ENCODE measurements at regions not wholly inside any gene's neighbourhood (a gene's known extent, or its start where the extent isn't known, plus 50 kb on each side); places are given as distances from the start of the nearest gene placed in this dataset.

GRCh38 chr10:78627254-78627795 lies 441.4 kb upstream of the ZMIZ1 start:
- ATAC-seq (ENCODE audit: low read depth) (no peak), DNase-seq (ENCODE audit: low spot score) (no peak)

GRCh38 chr10:78628976-78629375 lies 439.8 kb upstream of the ZMIZ1 start:
- no peaks in the 10 kb centered on the region for H3K36me3 ChIP-seq (ENCODE audit: low read depth)
- no peak for TF ChIP-seq CTCF (IDR thresholded peaks at IDR 0.05; ENCODE audit: poor library complexity, severe bottlenecking)
- peaks cover 4% of the 10 kb centered on the region for H3K4me1 ChIP-seq (ENCODE audit: insufficient read depth, poor library complexity, severe bottlenecking)
- no peaks in the 10 kb centered on the region for H3K9me3 ChIP-seq (ENCODE audit: severe bottlenecking)
- no peaks in the 10 kb centered on the region for H3K27me3 ChIP-seq (ENCODE audit: insufficient read depth, poor library complexity, severe bottlenecking)
- H3K4me3 ChIP-seq (ENCODE audit: severe bottlenecking), result no peak overlapping the region
- no peak for ATAC-seq (ENCODE audit: low read depth)
- DNase-seq (ENCODE audit: low spot score), result no peak
- no peak overlapping the region for H3K27ac ChIP-seq (ENCODE audit: poor library complexity, severe bottlenecking)

More at GRCh38 chr10:78627254-78627795, 441.4 kb upstream of the ZMIZ1 start:
- Histone ChIP-seq H3K9me3 (ENCODE audit: severe bottlenecking) (no peaks in the 10 kb centered on the region), H3K36me3 (ENCODE audit: low read depth) (no peaks in the 10 kb centered on the region), H3K4me1 (ENCODE audit: insufficient read depth, poor library complexity, severe bottlenecking) (peaks cover 11% of the 10 kb centered on the region), H3K27me3 (ENCODE audit: insufficient read depth, poor library complexity, severe bottlenecking) (no peaks in the 10 kb centered on the region), H3K4me3 (ENCODE audit: severe bottlenecking) (no peak overlapping the region), H3K27ac (ENCODE audit: poor library complexity, severe bottlenecking) (no peak overlapping the region)
- TF ChIP-seq CTCF (IDR thresholded peaks at IDR 0.05; ENCODE audit: poor library complexity, severe bottlenecking), result no peak

DNA sequence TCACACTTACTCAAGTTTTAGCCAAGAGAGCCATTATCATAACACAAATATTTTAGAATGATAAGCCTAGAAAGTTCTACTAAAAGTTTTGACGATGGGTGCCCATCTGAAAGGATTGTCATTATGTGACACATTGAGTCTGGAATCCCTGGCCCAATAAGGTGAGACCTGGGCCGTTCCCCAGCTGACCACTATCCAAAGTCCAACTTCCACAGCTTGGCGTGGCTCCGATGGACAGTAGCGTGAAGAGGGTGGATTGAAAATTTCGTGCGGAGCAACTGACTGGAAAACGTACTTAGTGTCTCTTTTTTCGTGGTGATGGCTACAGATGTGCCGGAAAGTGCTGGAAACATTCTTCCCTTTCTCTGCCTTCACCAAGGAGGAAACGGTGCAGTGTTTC lies 439.0 kb upstream of the ZMIZ1 start:
- ATAC-seq (ENCODE audit: low read depth), result no peak

GRCh38 chr10:78630944-78631838 lies 437.6 kb upstream of the ZMIZ1 start:
- Histone ChIP-seq H3K4me3 (ENCODE audit: severe bottlenecking) (no peak overlapping the region), H3K4me1 (ENCODE audit: insufficient read depth, poor library complexity, severe bottlenecking) (no peaks in the 10 kb centered on the region), H3K27me3 (ENCODE audit: insufficient read depth, poor library complexity, severe bottlenecking) (no peaks in the 10 kb centered on the region), H3K27ac (ENCODE audit: poor library complexity, severe bottlenecking) (no peak overlapping the region), H3K9me3 (ENCODE audit: severe bottlenecking) (no peaks in the 10 kb centered on the region), H3K36me3 (ENCODE audit: low read depth) (no peaks in the 10 kb centered on the region)
- DNase-seq (ENCODE audit: low spot score) (no peak), ATAC-seq (ENCODE audit: low read depth) (no peak)
- TF ChIP-seq CTCF (IDR thresholded peaks at IDR 0.05; ENCODE audit: poor library complexity, severe bottlenecking), result no peak

More for the DNA sequence above, 439.0 kb upstream of the ZMIZ1 start:
- Histone ChIP-seq H3K36me3 (ENCODE audit: low read depth) (no peaks in the 10 kb centered on the region), H3K4me1 (ENCODE audit: insufficient read depth, poor library complexity, severe bottlenecking) (no peaks in the 10 kb centered on the region), H3K27me3 (ENCODE audit: insufficient read depth, poor library complexity, severe bottlenecking) (no peaks in the 10 kb centered on the region), H3K4me3 (ENCODE audit: severe bottlenecking) (no peak overlapping the region), H3K27ac (ENCODE audit: poor library complexity, severe bottlenecking) (no peak overlapping the region), H3K9me3 (ENCODE audit: severe bottlenecking) (no peaks in the 10 kb centered on the region)
- TF ChIP-seq CTCF (IDR thresholded peaks at IDR 0.05; ENCODE audit: poor library complexity, severe bottlenecking), result no peak
- no peak for DNase-seq (ENCODE audit: low spot score)

- peak; percentile 67; the same call in 2 of the 3 replicates for ATAC-seq (ENCODE audit: low read depth)
- Histone ChIP-seq H3K9me3 (ENCODE audit: severe bottlenecking) (no peaks in the 10 kb centered on the region), H3K4me3 (ENCODE audit: severe bottlenecking) (no peak overlapping the region), H3K36me3 (ENCODE audit: low read depth) (no peaks in the 10 kb centered on the region), H3K27me3 (ENCODE audit: insufficient read depth, poor library complexity, severe bottlenecking) (no peaks in the 10 kb centered on the region), H3K27ac (ENCODE audit: poor library complexity, severe bottlenecking) (no peak overlapping the region), H3K4me1 (ENCODE audit: insufficient read depth, poor library complexity, severe bottlenecking) (no peaks in the 10 kb centered on the region)
- no peak for DNase-seq (ENCODE audit: low spot score)
- TF ChIP-seq CTCF (IDR thresholded peaks at IDR 0.05; ENCODE audit: poor library complexity, severe bottlenecking), result no peak
Measured at GRCh38 chr10:78634389-78634815, 434.4 kb upstream of the ZMIZ1 start.
